Osteocyte (in vitro differentiated cells): ENCODE measurements at regions not wholly inside any gene's neighbourhood (a gene's known extent, or its start where the extent isn't known, plus 50 kb on each side); places are given as distances from the start of the nearest gene placed in this dataset.

Experiments
- DNase-seq: peaks from one replicate; pipeline ENCODE4 v3.0.0; 2021; ENCODE audit warnings: mixed read lengths; ENCODE audit not compliant: unreplicated experiment; ENCODE audit errors: extremely low spot score
- H3K27ac Mint-ChIP-seq: one replicate; pipeline ENCODE4 v1.8.0; 2021; ENCODE audit warnings: mild to moderate bottlenecking, mixed read lengths; ENCODE audit not compliant: unreplicated experiment
- H3K27me3 Mint-ChIP-seq: one replicate; pipeline ENCODE4 v1.8.0; 2021; ENCODE audit warnings: mixed read lengths; ENCODE audit not compliant: unreplicated experiment
- H3K36me3 Mint-ChIP-seq: one replicate; pipeline ENCODE4 v1.8.0; 2021; ENCODE audit warnings: mixed read lengths; ENCODE audit not compliant: unreplicated experiment
- H3K4me1 Mint-ChIP-seq: one replicate; pipeline ENCODE4 v1.8.0; 2021; ENCODE audit warnings: mixed read lengths; ENCODE audit not compliant: unreplicated experiment
- H3K4me3 Mint-ChIP-seq: one replicate; pipeline ENCODE4 v1.8.0; 2021; ENCODE audit warnings: mild to moderate bottlenecking, moderate library complexity, mixed read lengths; ENCODE audit not compliant: unreplicated experiment
- H3K9me3 Mint-ChIP-seq: one replicate; pipeline ENCODE4 v1.8.0; 2021; ENCODE audit warnings: mixed read lengths; ENCODE audit not compliant: unreplicated experiment
- CTCF ChIP-seq: fragments of 200-600 bp; sonication (generic); IDR thresholded peaks from 2 replicates; pipeline ENCODE4 v1.5.0; 2021; ENCODE audit warnings: antibody characterized with exemption, mild to moderate bottlenecking, moderate library complexity

GRCh38 chr10:52452600-52453493 lies 138.8 kb downstream of the DKK1 start:
- Mint-ChIP-seq H3K9me3 (no peaks in the 10 kb centered on the region), H3K27me3 (no peaks in the 10 kb centered on the region), H3K4me3 (no peak overlapping the region)

DNA sequence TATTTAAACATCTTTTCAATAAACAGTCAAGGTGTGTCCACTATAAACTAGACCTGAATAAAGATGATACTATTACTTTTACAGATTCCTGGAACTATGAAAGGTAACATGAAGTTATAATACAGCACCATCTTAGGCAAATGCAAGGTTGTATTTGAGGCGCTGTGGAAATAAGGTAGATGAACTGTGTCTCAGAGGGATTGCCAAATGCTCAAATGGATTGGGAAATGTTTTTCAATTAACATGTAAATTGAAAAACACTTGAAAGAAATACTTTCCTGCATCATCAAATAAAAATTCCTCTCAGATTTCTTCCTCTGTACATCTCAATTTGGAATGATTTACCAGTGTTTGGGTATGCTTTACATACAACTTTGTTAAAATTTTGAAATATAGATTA lies 139.4 kb downstream of the DKK1 start:
- no peak for DNase-seq
- TF ChIP-seq CTCF = no peak
- Mint-ChIP-seq H3K4me3 (no peak overlapping the region), H3K36me3 (no peaks in the 10 kb centered on the region), H3K27me3 (no peaks in the 10 kb centered on the region), H3K27ac (no peak overlapping the region), H3K9me3 (no peaks in the 10 kb centered on the region), H3K4me1 (peaks cover 23% of the 10 kb centered on the region)

More at GRCh38 chr10:52452600-52453493, 138.8 kb downstream of the DKK1 start:
- no peak overlapping the region for H3K27ac Mint-ChIP-seq
- DNase-seq = no peak
- H3K4me1 Mint-ChIP-seq = peaks cover 30% of the 10 kb centered on the region
- no peaks in the 10 kb centered on the region for H3K36me3 Mint-ChIP-seq
- TF ChIP-seq CTCF = no peak

DNA sequence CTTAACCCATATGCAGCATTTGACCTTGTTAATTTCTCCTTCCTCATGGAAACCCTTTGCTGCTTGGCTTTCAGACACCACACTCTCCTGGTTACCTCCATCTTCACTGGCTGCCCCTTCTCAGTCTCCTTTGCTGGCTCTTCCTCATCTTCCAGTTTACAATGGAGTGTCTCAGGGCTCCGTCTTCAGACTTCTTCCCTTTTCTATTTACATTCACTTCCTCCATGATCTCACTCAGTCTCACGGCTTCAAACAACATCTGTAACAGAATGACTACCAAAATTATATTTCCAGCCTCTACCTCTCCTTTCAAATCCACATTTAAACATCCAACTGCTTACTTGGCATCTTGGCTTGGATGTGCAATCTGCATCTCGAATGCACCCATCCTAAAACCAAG lies 140.4 kb downstream of the DKK1 start:
- H3K36me3 Mint-ChIP-seq = no peaks in the 10 kb centered on the region

GRCh38 chr10:52455098-52455497 lies 141.0 kb downstream of the DKK1 start:
- no peak overlapping the region for H3K4me3 Mint-ChIP-seq
- no peak for TF ChIP-seq CTCF
- peaks cover 30% of the 10 kb centered on the region for H3K4me1 Mint-ChIP-seq
- no peaks in the 10 kb centered on the region for H3K9me3 Mint-ChIP-seq
- H3K27me3 Mint-ChIP-seq = no peaks in the 10 kb centered on the region
- H3K36me3 Mint-ChIP-seq = no peaks in the 10 kb centered on the region
- no peak for DNase-seq
- no peak overlapping the region for H3K27ac Mint-ChIP-seq

More for the DNA sequence above, 140.4 kb downstream of the DKK1 start:
- TF ChIP-seq CTCF = no peak
- Mint-ChIP-seq H3K27me3 (no peaks in the 10 kb centered on the region), H3K27ac (no peak overlapping the region), H3K4me1 (peaks cover 28% of the 10 kb centered on the region), H3K9me3 (no peaks in the 10 kb centered on the region), H3K4me3 (no peak overlapping the region)
- no peak for DNase-seq

DNA sequence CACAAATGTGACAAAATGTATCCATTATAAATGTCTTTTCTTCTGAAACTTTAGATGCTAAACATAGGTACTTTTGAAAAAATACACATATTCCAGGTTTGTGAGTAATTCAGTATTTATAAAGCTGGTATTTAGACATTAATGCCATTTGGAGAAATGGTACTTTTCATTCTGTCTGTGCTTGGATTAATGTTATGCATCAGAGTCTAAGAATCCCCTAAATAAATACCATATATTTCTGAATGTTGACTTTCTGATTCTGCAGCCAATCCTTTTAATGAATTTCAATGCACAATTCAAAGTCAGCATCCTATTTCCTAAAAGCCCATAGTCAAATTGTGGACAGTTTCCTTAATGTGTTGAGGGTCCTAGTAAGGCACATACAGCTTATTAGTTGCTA lies 145.0 kb downstream of the DKK1 start:
- DNase-seq = no peak
- H3K27me3 Mint-ChIP-seq = no peaks in the 10 kb centered on the region
- no peak overlapping the region for H3K4me3 Mint-ChIP-seq
- H3K36me3 Mint-ChIP-seq = no peaks in the 10 kb centered on the region
- peaks cover 20% of the 10 kb centered on the region for H3K4me1 Mint-ChIP-seq
- no peaks in the 10 kb centered on the region for H3K9me3 Mint-ChIP-seq
- H3K27ac Mint-ChIP-seq = no peak overlapping the region
- no peak for TF ChIP-seq CTCF
